ENCODE measurements at regions not wholly inside any gene's neighbourhood (a gene's known extent, or its start where the extent isn't known, plus 50 kb on each side); places are given as distances from the start of the nearest gene placed in this dataset.

DNA sequence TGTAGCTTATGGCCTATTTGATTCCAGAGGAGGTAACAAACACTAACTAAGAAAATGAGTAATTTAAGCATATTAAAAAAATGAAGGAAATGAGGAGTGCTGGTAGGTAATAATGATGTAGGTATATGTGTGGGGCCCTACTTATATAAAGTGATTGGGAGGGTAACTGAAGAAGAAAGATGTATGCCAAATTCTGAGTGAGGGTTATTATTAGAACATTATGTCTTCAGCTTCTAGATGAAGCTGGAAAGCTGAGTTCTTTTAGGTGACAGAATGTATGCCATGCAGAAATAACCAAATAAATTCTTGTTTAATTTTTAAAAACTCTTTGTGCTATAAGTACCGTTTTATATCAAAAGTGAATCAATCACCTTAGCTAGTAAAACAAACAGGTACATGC, 479.6 kb upstream of the TENM4 start:
- ChIA-PET POLR2A (no interaction called here), CTCF (no interaction called here)
- Histone ChIP-seq H3K27me3 (ENCODE audit: control insufficient read depth, insufficient read depth, low read length) (no peaks in the 10 kb centered on the region), H3K9me3 (ENCODE audit: control insufficient read depth, insufficient read depth, low read length) (no peaks in the 10 kb centered on the region), H3K4me3 (ENCODE audit: low read depth, low read length) (no peak overlapping the region), H3K27ac (ENCODE audit: low read depth, low read length) (no peak overlapping the region)
- TF ChIP-seq, protein P1, sequence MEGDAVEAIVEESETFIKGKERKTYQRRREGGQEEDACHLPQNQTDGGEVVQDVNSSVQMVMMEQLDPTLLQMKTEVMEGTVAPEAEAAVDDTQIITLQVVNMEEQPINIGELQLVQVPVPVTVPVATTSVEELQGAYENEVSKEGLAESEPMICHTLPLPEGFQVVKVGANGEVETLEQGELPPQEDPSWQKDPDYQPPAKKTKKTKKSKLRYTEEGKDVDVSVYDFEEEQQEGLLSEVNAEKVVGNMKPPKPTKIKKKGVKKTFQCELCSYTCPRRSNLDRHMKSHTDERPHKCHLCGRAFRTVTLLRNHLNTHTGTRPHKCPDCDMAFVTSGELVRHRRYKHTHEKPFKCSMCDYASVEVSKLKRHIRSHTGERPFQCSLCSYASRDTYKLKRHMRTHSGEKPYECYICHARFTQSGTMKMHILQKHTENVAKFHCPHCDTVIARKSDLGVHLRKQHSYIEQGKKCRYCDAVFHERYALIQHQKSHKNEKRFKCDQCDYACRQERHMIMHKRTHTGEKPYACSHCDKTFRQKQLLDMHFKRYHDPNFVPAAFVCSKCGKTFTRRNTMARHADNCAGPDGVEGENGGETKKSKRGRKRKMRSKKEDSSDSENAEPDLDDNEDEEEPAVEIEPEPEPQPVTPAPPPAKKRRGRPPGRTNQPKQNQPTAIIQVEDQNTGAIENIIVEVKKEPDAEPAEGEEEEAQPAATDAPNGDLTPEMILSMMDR (IDR thresholded peaks at IDR 0.05; ENCODE audit: low read depth, low read length): no peak
- DNase-seq (ENCODE audit: low read depth, low spot score): no peak

DNA sequence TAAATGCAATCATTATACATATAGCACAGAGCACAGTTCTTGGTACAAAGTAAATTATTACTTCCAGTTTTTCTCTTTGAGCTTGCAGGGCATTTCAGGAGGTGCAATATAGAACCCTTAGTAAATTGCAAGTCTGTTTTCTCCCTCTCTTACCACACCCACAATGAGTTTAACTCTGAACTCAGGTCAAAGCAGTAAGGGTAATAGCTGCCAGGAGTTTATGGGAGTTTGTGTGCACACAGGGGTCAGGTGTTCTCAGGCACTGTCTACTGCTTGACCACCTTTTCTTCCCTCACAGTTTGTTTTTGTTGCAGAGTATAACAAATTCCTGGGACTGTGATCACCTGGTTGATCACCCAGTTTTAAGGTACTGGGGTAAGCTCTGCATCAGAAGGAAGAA, 478.5 kb upstream of the TENM4 start:
- Histone ChIP-seq H3K4me3 (ENCODE audit: low read depth, low read length) (no peak overlapping the region), H3K27ac (ENCODE audit: low read depth, low read length) (no peak overlapping the region), H3K27me3 (ENCODE audit: control insufficient read depth, insufficient read depth, low read length) (no peaks in the 10 kb centered on the region), H3K9me3 (ENCODE audit: control insufficient read depth, insufficient read depth, low read length) (no peaks in the 10 kb centered on the region)
- CTCF ChIA-PET: no interaction called here
- DNase-seq (ENCODE audit: low read depth, low spot score): no peak
- TF ChIP-seq, protein P1 (IDR thresholded peaks at IDR 0.05; ENCODE audit: low read depth, low read length): no peak
- POLR2A ChIA-PET: no interaction called here

DNA sequence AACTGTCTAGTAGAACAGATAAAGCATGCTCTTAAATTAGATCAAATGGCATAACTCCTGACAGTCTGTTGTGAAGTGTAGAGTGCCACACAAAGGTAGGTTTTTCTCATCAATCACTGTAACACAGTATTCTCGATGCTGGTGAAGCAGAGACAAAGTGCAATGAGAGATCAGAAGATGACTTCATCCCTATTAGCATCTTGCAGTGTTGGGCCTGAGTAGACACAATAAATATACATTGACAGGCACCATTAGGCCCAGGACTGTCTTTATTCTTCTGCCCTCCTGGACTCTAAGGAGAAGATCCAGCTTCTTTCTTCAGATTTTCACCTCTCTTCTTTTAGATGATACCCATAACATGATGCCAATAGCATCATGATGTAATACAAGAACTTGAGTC, 478.0 kb upstream of the TENM4 start:
- ChIA-PET CTCF (no interaction called here), POLR2A (no interaction called here)
- no peak overlapping the region for H3K4me3 ChIP-seq (ENCODE audit: low read depth, low read length)
- TF ChIP-seq, protein P1 (IDR thresholded peaks at IDR 0.05; ENCODE audit: low read depth, low read length): no peak
- no peaks in the 10 kb centered on the region for H3K9me3 ChIP-seq (ENCODE audit: control insufficient read depth, insufficient read depth, low read length)
- no peak overlapping the region for H3K27ac ChIP-seq (ENCODE audit: low read depth, low read length)
- H3K27me3 ChIP-seq (ENCODE audit: control insufficient read depth, insufficient read depth, low read length): no peaks in the 10 kb centered on the region
- DNase-seq (ENCODE audit: low read depth, low spot score): no peak

DNA sequence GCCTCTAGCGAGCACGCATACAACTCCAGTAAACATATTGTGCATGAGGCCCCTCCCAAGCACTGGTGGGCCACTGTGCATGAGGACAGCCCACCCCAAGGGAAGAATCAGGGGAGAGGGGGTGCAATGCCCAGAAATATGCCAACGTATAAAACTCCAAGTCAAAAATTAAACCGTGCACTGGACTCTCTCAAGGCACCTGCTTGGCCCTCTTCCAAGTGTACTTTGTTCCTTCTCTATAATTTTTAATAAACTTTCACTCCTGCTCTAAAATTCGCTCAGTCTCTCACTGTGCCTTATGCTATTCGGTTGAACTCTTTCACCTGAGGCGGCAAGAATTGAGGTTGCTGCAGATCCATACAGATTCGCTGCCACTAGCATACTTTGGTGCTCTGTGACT, 465.3 kb upstream of the TENM4 start:
- TF ChIP-seq, protein P1 (IDR thresholded peaks at IDR 0.05; ENCODE audit: low read depth, low read length): no peak

DNA sequence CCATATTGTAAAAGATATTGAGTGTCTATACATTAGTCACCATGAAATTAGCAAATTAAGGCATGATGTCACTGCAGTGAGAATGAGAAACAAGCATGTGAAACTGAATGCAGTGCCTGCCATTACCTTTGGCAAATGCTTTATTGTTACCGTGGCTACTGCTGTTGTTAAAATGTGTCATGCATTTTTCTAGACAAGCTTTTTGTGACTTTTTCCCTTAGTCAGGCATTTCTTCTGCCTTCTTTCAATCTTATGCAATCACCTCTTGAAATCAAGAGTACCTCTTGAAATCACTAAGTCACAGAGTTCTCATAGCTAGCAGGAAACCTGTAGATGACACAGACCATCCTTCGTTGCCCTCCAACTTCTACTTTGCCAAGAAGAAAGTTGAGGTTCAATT, 461.7 kb upstream of the TENM4 start:
- H3K27me3 ChIP-seq (ENCODE audit: control insufficient read depth, insufficient read depth, low read length): no peaks in the 10 kb centered on the region
- no peak for DNase-seq (ENCODE audit: low read depth, low spot score)
- no peaks in the 10 kb centered on the region for H3K9me3 ChIP-seq (ENCODE audit: control insufficient read depth, insufficient read depth, low read length)
- CTCF ChIA-PET: no interaction called here
- no peak overlapping the region for H3K4me3 ChIP-seq (ENCODE audit: low read depth, low read length)
- no peak overlapping the region for H3K27ac ChIP-seq (ENCODE audit: low read depth, low read length)
- TF ChIP-seq, protein P1 (IDR thresholded peaks at IDR 0.05; ENCODE audit: low read depth, low read length): no peak
- POLR2A ChIA-PET: no interaction called here

More for the DNA sequence above, 465.3 kb upstream of the TENM4 start:
- Histone ChIP-seq H3K27ac (ENCODE audit: low read depth, low read length) (no peak overlapping the region), H3K4me3 (ENCODE audit: low read depth, low read length) (no peak overlapping the region), H3K9me3 (ENCODE audit: control insufficient read depth, insufficient read depth, low read length) (peaks cover 3% of the 10 kb centered on the region; the same call in 1 of the 2 replicates), H3K27me3 (ENCODE audit: control insufficient read depth, insufficient read depth, low read length) (peaks cover 4% of the 10 kb centered on the region)
- ChIA-PET POLR2A (no interaction called here), CTCF (no interaction called here)
- DNase-seq (ENCODE audit: low read depth, low spot score): no peak
